Stomach (tissue), 8 donors: ENCODE measurements at regions not wholly inside any gene's neighbourhood (a gene's known extent, or its start where the extent isn't known, plus 50 kb on each side); places are given as distances from the start of the nearest gene placed in this dataset.
A peak's percentile ranks its signal among the peaks of the same experiment; 100 is the strongest.

ENCODE experiments used
- DNase-seq, 2 donors: peaks; one replicate each; pipeline versions ENCODE4 v3.0.0 to v3.0.0-alpha.2; 2013 to 2019
- H3K27ac ChIP-seq, 5 donors: fragments of 200-600 bp in 4 of 5; sonication (generic) in 4 of 5; one replicate each; pipeline ENCODE4 v1.5.1; 2013 to 2019; ENCODE audit warnings: mild to moderate bottlenecking in 1 of 5, moderate library complexity in 1 of 5
- H3K27me3 ChIP-seq, 3 donors: fragments of 200-600 bp; sonication (generic); one replicate each; pipeline ENCODE4 v1.5.1; 2017 to 2019; ENCODE audit warnings: mixed run types in 1 of 3
- H3K36me3 ChIP-seq, 4 donors: fragments of 200-600 bp; sonication (generic); 1 replicate in 3 of 4; 2 replicates in 1 of 4; pipeline ENCODE4 v1.5.1; 2016 to 2019
- H3K4me1 ChIP-seq, 4 donors: fragments of 200-600 bp; sonication (generic); one replicate each; pipeline ENCODE4 v1.5.1; 2016 to 2019
- H3K4me3 ChIP-seq, 4 donors: fragments of 200-600 bp; sonication (generic) in 3 of 4; one replicate each; pipeline ENCODE4 v1.5.1; 2016 to 2019; ENCODE audit warnings: mild to moderate bottlenecking in 1 of 4
- H3K9me3 ChIP-seq, 4 donors: fragments of 200-600 bp; sonication (generic); one replicate each; pipeline ENCODE4 v1.5.1; 2016 to 2019
- EP300 ChIP-seq: sonication (generic); formaldehyde crosslinking; IDR thresholded peaks from one replicate; pipeline ENCODE4 v1.6.1; 2017; ENCODE audit warnings: antibody characterized with exemption
- POLR2A ChIP-seq, 4 donors: fragments of 450-650 bp; IDR thresholded peaks; one replicate each; pipeline ENCODE4 v1.6.1; 2016; ENCODE audit warnings: antibody characterized with exemption in 4 of 4, control low read depth in 2 of 4, mild to moderate bottlenecking in 1 of 4, moderate library complexity in 1 of 4
- POLR2AphosphoS5 ChIP-seq, 3 donors: sonication (generic); formaldehyde crosslinking; IDR thresholded peaks; one replicate each; pipeline ENCODE4 v1.6.1; 2016; ENCODE audit warnings: antibody characterized with exemption in 3 of 3
- WGBS, 5 donors: extraction: QIAGEN DNeasy Blood & Tissue Kit in 3 of 5; methylation state at CpG; one replicate each; pipeline versions ENCODE4 v1.1.5 to v1.1.7; 2013 to 2018; 5-methylcytosine and 5-hydroxymethylcytosine counted together
- intact Hi-C: fragments of 100-400 bp; cut with DNase I; formaldehyde crosslinking; loops from one replicate; pipeline ENCODE4 v1.15.1; 2023; ENCODE audit warnings: low total_unique reads
- TF ChIP-seq, protein P1 (sequence below), 7 experiments: fragments of 450-650 bp in 4 of 7; fragments of 200-600 bp in 3 of 7; sonication (generic) in 3 of 7; IDR thresholded peaks; one replicate each; pipeline ENCODE4 v1.5.1; 2016 to 2019; ENCODE audit warnings: antibody characterized with exemption in 7 of 7, control low read depth in 2 of 7, mild to moderate bottlenecking in 1 of 7
- donor health status: healthy with polysubstance abuse.
- donor health status: Bipolar disorder and iron deficiency.
- donor health status: healthy.

DNA sequence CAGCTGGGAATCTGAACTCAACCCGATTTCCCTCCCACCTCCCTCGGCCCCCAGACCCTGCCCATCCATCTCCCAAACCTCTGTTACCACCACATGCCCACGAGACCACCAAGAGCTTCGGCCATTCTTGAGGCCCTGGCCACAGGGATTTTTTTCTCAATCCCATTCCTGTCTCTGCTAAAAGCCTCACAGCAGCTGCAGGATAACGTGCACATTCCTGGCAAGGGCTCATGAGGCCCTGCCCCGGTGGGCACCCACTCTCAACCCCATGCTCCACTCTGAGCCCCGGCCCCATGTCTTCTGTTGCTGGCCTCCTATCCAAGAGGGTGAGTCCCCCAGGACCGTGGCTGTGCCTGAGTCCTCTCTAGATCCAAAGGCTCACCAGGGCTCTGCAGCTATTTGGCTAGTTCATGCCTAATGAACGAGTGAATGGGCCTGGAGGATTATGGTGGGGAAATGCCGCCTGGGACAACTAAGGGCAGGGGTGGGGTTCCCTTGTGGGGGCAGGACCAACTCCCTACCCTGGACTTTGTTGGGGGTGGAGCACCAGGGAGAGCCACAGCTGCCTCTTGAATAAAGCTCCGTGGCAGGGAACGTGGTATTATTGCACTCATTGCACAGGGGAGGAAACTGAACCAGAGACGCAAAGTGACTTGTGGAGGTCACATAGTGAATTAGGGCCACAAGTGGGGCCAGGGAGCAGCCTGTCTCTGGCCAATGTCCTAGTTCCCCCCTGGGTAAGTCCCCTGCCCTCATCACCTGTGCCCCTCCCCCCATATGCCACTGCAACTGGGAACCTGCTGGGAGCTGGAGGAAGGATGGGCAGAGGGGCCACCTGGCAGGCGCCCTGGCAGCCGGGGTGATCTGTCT is 113.8 kb upstream of the SMURF2 start:
- Histone ChIP-seq H3K9me3 (no peaks in the 10 kb centered on the region), H3K4me1 (peaks cover 44 to 67% (median 63%) of the 10 kb centered on the region in 4 donors), H3K27me3 (peaks cover 11 to 35% (median 31%) of the 10 kb centered on the region in 3 donors), H3K4me3 (no peak overlapping the region), H3K27ac (peak overlapping the region in 3 of 5 donors; percentile 43 to 65 (median 61)), H3K36me3 (no peaks in the 10 kb centered on the region)
- DNase-seq, result no peak
- 71 to 78% (median 76%) methylated on average over 13 to 15 of the region's 15 CpGs for WGBS, 5 donors
- TF ChIP-seq EP300, result no peak
- no peak for TF ChIP-seq POLR2AphosphoS5 (IDR thresholded peaks at IDR 0.05)
- no peak for TF ChIP-seq POLR2A (IDR thresholded peaks at IDR 0.05)
- TF ChIP-seq, protein P1, sequence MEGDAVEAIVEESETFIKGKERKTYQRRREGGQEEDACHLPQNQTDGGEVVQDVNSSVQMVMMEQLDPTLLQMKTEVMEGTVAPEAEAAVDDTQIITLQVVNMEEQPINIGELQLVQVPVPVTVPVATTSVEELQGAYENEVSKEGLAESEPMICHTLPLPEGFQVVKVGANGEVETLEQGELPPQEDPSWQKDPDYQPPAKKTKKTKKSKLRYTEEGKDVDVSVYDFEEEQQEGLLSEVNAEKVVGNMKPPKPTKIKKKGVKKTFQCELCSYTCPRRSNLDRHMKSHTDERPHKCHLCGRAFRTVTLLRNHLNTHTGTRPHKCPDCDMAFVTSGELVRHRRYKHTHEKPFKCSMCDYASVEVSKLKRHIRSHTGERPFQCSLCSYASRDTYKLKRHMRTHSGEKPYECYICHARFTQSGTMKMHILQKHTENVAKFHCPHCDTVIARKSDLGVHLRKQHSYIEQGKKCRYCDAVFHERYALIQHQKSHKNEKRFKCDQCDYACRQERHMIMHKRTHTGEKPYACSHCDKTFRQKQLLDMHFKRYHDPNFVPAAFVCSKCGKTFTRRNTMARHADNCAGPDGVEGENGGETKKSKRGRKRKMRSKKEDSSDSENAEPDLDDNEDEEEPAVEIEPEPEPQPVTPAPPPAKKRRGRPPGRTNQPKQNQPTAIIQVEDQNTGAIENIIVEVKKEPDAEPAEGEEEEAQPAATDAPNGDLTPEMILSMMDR (IDR thresholded peaks at IDR 0.05), result no peak
- intact Hi-C loops, result no loop called here

DNA sequence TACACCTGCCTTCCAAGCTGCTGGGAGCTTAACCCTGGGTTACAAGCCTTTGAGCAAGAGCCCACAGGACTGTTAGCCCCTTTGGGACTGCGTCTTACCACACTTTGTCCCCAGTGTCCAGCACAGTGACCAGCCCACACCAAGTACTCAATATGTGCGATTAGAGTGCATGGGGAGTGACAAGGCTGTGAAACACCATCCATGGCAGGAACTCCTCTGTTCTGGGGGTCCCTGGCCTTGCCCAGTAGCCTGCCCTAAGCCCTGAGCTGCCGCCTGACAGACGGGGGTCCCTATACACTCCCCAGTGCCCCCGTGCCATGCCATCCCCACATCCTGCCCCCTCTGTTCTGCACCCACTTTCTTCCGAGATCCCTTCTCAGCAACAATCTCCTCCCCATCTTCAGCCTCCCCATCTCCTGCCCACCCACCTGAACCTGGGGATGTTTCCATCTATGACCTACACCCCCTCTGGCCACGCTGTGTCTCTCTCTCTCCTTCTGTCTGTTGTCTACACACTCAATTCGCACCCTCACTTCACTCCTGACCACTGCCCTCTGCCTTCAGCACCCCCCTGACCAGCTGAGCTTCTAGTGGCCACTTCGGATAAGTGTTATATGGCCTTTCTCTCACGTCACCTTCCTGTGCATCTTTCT is 112.9 kb upstream of the SMURF2 start:
- WGBS, 5 donors, result 87 to 89% (median 88%) methylated on average over 9 to 10 of the region's 10 CpGs
- H3K4me3 ChIP-seq, result no peak overlapping the region
- intact Hi-C loops, result no loop called here
- DNase-seq, result no peak
- H3K27me3 ChIP-seq, result peaks cover 6 to 26% (median 22%) of the 10 kb centered on the region in 3 donors
- H3K36me3 ChIP-seq, result peaks cover 0 to under 1% (median 0%) of the 10 kb centered on the region in 4 donors
- TF ChIP-seq, protein P1 (IDR thresholded peaks at IDR 0.05), result no peak
- TF ChIP-seq EP300 (no peak), POLR2AphosphoS5 (IDR thresholded peaks at IDR 0.05) (no peak), POLR2A (IDR thresholded peaks at IDR 0.05) (no peak)
- H3K27ac ChIP-seq, result peak overlapping the region in 2 of 5 donors; percentile 4 to 60
- peaks cover 35 to 58% (median 53%) of the 10 kb centered on the region in 4 donors for H3K4me1 ChIP-seq
- no peaks in the 10 kb centered on the region for H3K9me3 ChIP-seq

DNA sequence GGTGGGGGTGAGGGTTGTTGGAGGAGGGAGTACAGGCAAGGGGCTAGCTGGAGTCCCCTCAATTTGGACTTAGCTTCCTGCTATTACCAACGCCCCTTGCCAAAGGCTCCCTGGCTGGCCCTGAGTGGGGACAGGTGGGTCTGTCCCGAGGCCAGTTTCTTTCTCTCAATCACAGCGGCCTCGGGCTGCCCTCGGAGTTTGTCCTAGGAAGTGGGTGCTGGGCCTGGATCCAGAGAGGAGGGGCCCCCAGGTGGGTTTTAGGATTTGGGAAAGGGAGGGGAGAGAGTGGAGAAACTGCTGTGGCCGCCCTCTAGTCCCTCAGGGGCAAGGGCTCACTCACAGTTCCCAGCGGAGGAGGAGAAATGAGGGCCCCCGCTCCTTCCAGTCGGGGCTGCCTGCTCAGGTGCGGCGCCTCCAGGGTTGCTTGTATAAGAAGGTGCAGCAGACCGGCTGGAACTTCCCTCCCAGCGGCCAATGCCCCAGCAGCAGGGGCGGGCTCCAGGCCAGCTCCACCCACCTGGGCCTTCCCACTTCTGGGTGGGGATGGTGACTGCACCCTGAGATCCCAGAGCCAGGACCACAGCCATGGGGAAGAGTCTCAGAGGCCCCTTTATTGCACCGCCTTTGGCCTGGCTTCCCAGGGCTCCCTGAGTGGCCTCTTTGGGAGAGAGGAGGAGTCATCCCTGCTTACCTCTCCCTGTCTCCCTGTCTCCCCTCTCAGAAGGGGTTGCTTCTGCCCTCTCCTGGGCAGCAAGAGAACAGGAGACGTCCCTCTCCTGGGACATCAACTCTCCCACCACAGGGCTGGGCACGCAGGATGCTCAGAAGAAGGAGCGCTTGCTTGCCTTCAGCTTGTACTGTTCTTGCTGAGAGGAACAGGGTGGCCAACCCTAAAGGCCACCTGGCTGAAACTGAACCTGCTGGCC is 112.0 kb upstream of the SMURF2 start:
- H3K4me3 ChIP-seq, result peak overlapping the region; percentile 24 to 36 (median 30)
- intact Hi-C loops, result no loop called here
- H3K27me3 ChIP-seq, result peaks cover 0 to 17% (median 13%) of the 10 kb centered on the region in 3 donors
- TF ChIP-seq POLR2AphosphoS5 (IDR thresholded peaks at IDR 0.05), result peak in 2 of 3 donors; percentile 42 to 47
- TF ChIP-seq EP300, result no peak
- TF ChIP-seq, protein P1 (IDR thresholded peaks at IDR 0.05), result peak in 3 of 7 experiments; percentile 10 to 27 (median 17)
- WGBS, 5 donors, result 35 to 65% (median 44%) methylated on average over 15 to 18 of the region's 18 CpGs
- peak overlapping the region; percentile 4 to 60 (median 46) for H3K27ac ChIP-seq
- H3K4me1 ChIP-seq, result peaks cover 26 to 48% (median 44%) of the 10 kb centered on the region in 4 donors
- H3K9me3 ChIP-seq, result no peaks in the 10 kb centered on the region
- H3K36me3 ChIP-seq, result peaks cover 0 to 5% (median 3%) of the 10 kb centered on the region in 4 donors
- peak; percentile 85 to 92 for DNase-seq
